ENCODE measurements at regions not wholly inside any gene's neighbourhood (a gene's known extent, or its start where the extent isn't known, plus 50 kb on each side); places are given as distances from the start of the nearest gene placed in this dataset.

DNA sequence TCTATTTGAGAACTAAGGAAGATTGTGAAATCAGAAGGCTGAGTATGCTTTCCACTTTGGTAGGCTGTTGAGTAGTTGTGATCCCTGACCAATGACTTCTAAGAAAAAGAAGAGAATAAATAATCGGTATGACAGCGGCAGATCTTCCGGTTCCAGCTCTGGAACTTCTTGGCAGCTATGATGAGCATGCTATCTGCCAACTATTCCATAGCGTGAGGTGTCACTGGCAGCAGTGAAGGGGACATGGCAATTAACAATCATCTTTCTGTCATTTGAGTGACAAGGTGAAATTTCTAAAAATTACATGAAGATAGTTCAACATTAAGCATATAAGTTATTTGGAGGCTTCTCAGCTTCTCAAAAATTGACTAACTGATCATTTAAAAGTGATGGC is 140.1 kb upstream of the NETO1 start:
- Mint-ChIP-seq H3K27me3 (ENCODE audit: low read depth) (peaks cover 2% of the 10 kb centered on the region), H3K36me3 (ENCODE audit: low read depth) (no peaks in the 10 kb centered on the region), H3K4me1 (ENCODE audit: low read depth) (no peaks in the 10 kb centered on the region), H3K9me3 (ENCODE audit: low read depth) (peaks cover 13% of the 10 kb centered on the region), H3K27ac (ENCODE audit: unreplicated experiment) (no peak overlapping the region), H3K4me3 (ENCODE audit: unreplicated experiment) (no peak overlapping the region)
- TF ChIP-seq, protein P1, sequence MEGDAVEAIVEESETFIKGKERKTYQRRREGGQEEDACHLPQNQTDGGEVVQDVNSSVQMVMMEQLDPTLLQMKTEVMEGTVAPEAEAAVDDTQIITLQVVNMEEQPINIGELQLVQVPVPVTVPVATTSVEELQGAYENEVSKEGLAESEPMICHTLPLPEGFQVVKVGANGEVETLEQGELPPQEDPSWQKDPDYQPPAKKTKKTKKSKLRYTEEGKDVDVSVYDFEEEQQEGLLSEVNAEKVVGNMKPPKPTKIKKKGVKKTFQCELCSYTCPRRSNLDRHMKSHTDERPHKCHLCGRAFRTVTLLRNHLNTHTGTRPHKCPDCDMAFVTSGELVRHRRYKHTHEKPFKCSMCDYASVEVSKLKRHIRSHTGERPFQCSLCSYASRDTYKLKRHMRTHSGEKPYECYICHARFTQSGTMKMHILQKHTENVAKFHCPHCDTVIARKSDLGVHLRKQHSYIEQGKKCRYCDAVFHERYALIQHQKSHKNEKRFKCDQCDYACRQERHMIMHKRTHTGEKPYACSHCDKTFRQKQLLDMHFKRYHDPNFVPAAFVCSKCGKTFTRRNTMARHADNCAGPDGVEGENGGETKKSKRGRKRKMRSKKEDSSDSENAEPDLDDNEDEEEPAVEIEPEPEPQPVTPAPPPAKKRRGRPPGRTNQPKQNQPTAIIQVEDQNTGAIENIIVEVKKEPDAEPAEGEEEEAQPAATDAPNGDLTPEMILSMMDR (IDR thresholded peaks at IDR 0.05), result no peak
- no peak for DNase-seq (ENCODE audit: low spot score)

GRCh38 chr18:73007195-73007914 is 139.6 kb upstream of the NETO1 start:
- Mint-ChIP-seq H3K9me3 (ENCODE audit: low read depth) (peaks cover 13% of the 10 kb centered on the region), H3K36me3 (ENCODE audit: low read depth) (no peaks in the 10 kb centered on the region), H3K27ac (ENCODE audit: unreplicated experiment) (no peak overlapping the region), H3K27me3 (ENCODE audit: low read depth) (peaks cover 2% of the 10 kb centered on the region), H3K4me3 (ENCODE audit: unreplicated experiment) (no peak overlapping the region), H3K4me1 (ENCODE audit: low read depth) (no peaks in the 10 kb centered on the region)
- DNase-seq (ENCODE audit: low spot score), result no peak
- TF ChIP-seq, protein P1 (IDR thresholded peaks at IDR 0.05), result no peak

GRCh38 chr18:73006331-73006730 is 138.5 kb upstream of the NETO1 start:
- H3K4me1 Mint-ChIP-seq (ENCODE audit: low read depth), result no peaks in the 10 kb centered on the region
- peaks cover 10% of the 10 kb centered on the region for H3K9me3 Mint-ChIP-seq (ENCODE audit: low read depth)
- no peaks in the 10 kb centered on the region for H3K36me3 Mint-ChIP-seq (ENCODE audit: low read depth)
- peaks cover 2% of the 10 kb centered on the region for H3K27me3 Mint-ChIP-seq (ENCODE audit: low read depth)
- TF ChIP-seq, protein P1 (IDR thresholded peaks at IDR 0.05), result no peak
- no peak overlapping the region for H3K4me3 Mint-ChIP-seq (ENCODE audit: unreplicated experiment)
- no peak for DNase-seq (ENCODE audit: low spot score)
- H3K27ac Mint-ChIP-seq (ENCODE audit: unreplicated experiment), result no peak overlapping the region

- TF ChIP-seq, protein P1 (IDR thresholded peaks at IDR 0.05), result no peak
- peaks cover 2% of the 10 kb centered on the region for H3K27me3 Mint-ChIP-seq (ENCODE audit: low read depth)
- H3K9me3 Mint-ChIP-seq (ENCODE audit: low read depth), result peaks cover 8% of the 10 kb centered on the region
- no peak for DNase-seq (ENCODE audit: low spot score)
- no peaks in the 10 kb centered on the region for H3K4me1 Mint-ChIP-seq (ENCODE audit: low read depth)
- H3K4me3 Mint-ChIP-seq (ENCODE audit: unreplicated experiment), result no peak overlapping the region
- H3K36me3 Mint-ChIP-seq (ENCODE audit: low read depth), result no peaks in the 10 kb centered on the region
- no peak overlapping the region for H3K27ac Mint-ChIP-seq (ENCODE audit: unreplicated experiment)
These were observed 136.5 kb upstream of the NETO1 start for GRCh38 chr18:73004260-73004659.

DNA sequence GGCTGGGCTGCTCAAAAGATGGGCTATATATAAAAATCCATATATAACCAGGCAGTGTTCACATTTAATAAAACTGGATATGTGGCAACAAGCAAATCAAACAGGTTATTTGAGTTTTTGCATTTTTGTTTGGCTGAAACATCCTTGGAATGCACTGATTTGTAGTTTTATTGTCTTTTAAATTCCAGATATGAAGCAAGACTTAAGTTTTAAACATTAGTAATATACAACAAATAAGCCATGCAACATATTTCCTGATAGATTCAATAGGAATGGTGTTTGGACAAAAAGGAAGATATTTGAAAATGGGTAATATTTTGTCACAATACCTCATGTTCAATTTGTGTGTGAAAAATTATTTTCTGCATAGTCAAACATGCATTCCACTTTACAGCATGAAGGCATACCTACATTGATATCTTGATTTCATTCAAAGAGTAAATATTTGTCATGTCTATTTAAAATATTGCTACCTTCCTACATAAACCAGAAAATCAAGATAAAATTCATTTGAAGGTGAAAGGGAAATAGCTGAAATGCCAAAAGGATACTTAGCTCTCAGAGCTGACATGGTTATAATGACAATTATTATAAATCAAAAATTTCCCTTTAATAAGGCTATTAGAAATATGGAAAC is 132.3 kb upstream of the NETO1 start:
- Mint-ChIP-seq H3K4me3 (ENCODE audit: unreplicated experiment) (no peak overlapping the region), H3K4me1 (ENCODE audit: low read depth) (no peaks in the 10 kb centered on the region), H3K9me3 (ENCODE audit: low read depth) (peaks cover 7% of the 10 kb centered on the region), H3K36me3 (ENCODE audit: low read depth) (no peaks in the 10 kb centered on the region), H3K27ac (ENCODE audit: unreplicated experiment) (no peak overlapping the region), H3K27me3 (ENCODE audit: low read depth) (peaks cover 2% of the 10 kb centered on the region)
- DNase-seq (ENCODE audit: low spot score), result no peak
- TF ChIP-seq, protein P1 (IDR thresholded peaks at IDR 0.05), result no peak
